ENCODE measurements at regions not wholly inside any gene's neighbourhood (a gene's known extent, or its start where the extent isn't known, plus 50 kb on each side); places are given as distances from the start of the nearest gene placed in this dataset.
"Not testable (repeated sequence)": the region's sequence is repeated elsewhere in the genome, so short reads cannot be mapped to it uniquely, and the experiment has no call there.

GRCh38 chr1:83365320-83365719 is 633.6 kb downstream of the TTLL7 start:
- not testable (repeated sequence) for DNase-seq

- not testable (repeated sequence) for DNase-seq
Observed at GRCh38 chr1:83345375-83345774, 653.6 kb downstream of the TTLL7 start.

GRCh38 chr1:83343767-83344166 is 655.2 kb downstream of the TTLL7 start:
- DNase-seq, result not testable (repeated sequence)

- not testable (repeated sequence) for DNase-seq
Observed at GRCh38 chr1:83342995-83343394, 655.9 kb downstream of the TTLL7 start.

- not testable (repeated sequence) for DNase-seq
Observed at GRCh38 chr1:83332308-83332707, 666.6 kb downstream of the TTLL7 start.

GRCh38 chr1:83318366-83318765 is 680.6 kb downstream of the TTLL7 start:
- DNase-seq, result no peak

GRCh38 chr1:83315446-83315845 is 683.5 kb downstream of the TTLL7 start:
- not testable (repeated sequence) for DNase-seq

- DNase-seq, result not testable (repeated sequence)
Observed at GRCh38 chr1:83310161-83310560, 688.8 kb downstream of the TTLL7 start.

- DNase-seq, result not testable (repeated sequence)
Observed at GRCh38 chr1:83309035-83309434, 689.9 kb downstream of the TTLL7 start.

- DNase-seq, result not testable (repeated sequence)
Observed at GRCh38 chr1:83306811-83307210, 692.1 kb downstream of the TTLL7 start.

GRCh38 chr1:83295594-83295993 is 703.3 kb downstream of the TTLL7 start:
- not testable (repeated sequence) for DNase-seq

GRCh38 chr1:83287391-83287790 is 711.5 kb downstream of the TTLL7 start:
- not testable (repeated sequence) for DNase-seq

GRCh38 chr1:83274656-83275055 is 724.3 kb downstream of the TTLL7 start:
- DNase-seq, result not testable (repeated sequence)

GRCh38 chr1:83272484-83272883 is 726.4 kb downstream of the TTLL7 start:
- not testable (repeated sequence) for DNase-seq

GRCh38 chr1:83271834-83272233 is 727.1 kb downstream of the TTLL7 start:
- not testable (repeated sequence) for DNase-seq

- DNase-seq, result not testable (repeated sequence)
Observed at GRCh38 chr1:83270801-83271200, 728.1 kb downstream of the TTLL7 start.

- DNase-seq, result not testable (repeated sequence)
Observed at GRCh38 chr1:83263808-83264207, 735.1 kb downstream of the TTLL7 start.

GRCh38 chr1:83251687-83252086 is 747.2 kb downstream of the TTLL7 start:
- not testable (repeated sequence) for DNase-seq

GRCh38 chr1:83246780-83247179 is 752.2 kb downstream of the TTLL7 start:
- DNase-seq, result not testable (repeated sequence)

GRCh38 chr1:83244832-83245231 is 754.1 kb downstream of the TTLL7 start:
- DNase-seq, result not testable (repeated sequence)

- DNase-seq, result not testable (repeated sequence)
Observed at GRCh38 chr1:83239568-83239967, 759.4 kb downstream of the TTLL7 start.

GRCh38 chr1:83238654-83239053 is 760.3 kb downstream of the TTLL7 start:
- DNase-seq, result not testable (repeated sequence)

GRCh38 chr1:83219788-83220187 is 779.1 kb downstream of the TTLL7 start:
- DNase-seq, result not testable (repeated sequence)

GRCh38 chr1:83218036-83218716 is 780.8 kb downstream of the TTLL7 start:
- DNase-seq, result not testable (repeated sequence)

GRCh38 chr1:83214317-83214716 is 784.6 kb downstream of the TTLL7 start:
- not testable (repeated sequence) for DNase-seq
